ENCODE measurements at regions not wholly inside any gene's neighbourhood (a gene's known extent, or its start where the extent isn't known, plus 50 kb on each side); places are given as distances from the start of the nearest gene placed in this dataset.

- 74 to 79% methylated on average over 10 of the region's 10 CpGs for WGBS, 2 donors
- Histone ChIP-seq H3K27me3 (no peaks in the 10 kb centered on the region), H3K4me3 (no peak overlapping the region), H3K4me1 (no peaks in the 10 kb centered on the region), H3K9me3 (no peaks in the 10 kb centered on the region), H3K36me3 (replicated peaks in 1 of 2; ENCODE audit: insufficient read depth in 1 of 2, low read depth in 2 of 2) (no peaks in the 10 kb centered on the region), H3K27ac (no peak overlapping the region)
- DNase-seq (no peak), ATAC-seq (no peak)
- TF ChIP-seq CTCF (IDR thresholded peaks at IDR 0.05) (no peak), POLR2A (IDR thresholded peaks at IDR 0.05) (no peak)
- intact Hi-C loops (cut with DNase I) = no loop called here
Measured at GRCh38 chr10:126777714-126778113, 107.2 kb upstream of the C10orf90 start.

- 26 to 53% methylated on average over 3 of the region's 3 CpGs for WGBS, 2 donors
- no peak for TF ChIP-seq CTCF (IDR thresholded peaks at IDR 0.05)
- TF ChIP-seq POLR2A (IDR thresholded peaks at IDR 0.05) = no peak
- Histone ChIP-seq H3K4me1 (no peaks in the 10 kb centered on the region), H3K27me3 (no peaks in the 10 kb centered on the region), H3K36me3 (replicated peaks in 1 of 2; ENCODE audit: insufficient read depth in 1 of 2, low read depth in 2 of 2) (no peaks in the 10 kb centered on the region), H3K4me3 (no peak overlapping the region), H3K27ac (no peak overlapping the region), H3K9me3 (no peaks in the 10 kb centered on the region)
- DNase-seq (no peak), ATAC-seq (no peak)
- intact Hi-C loops (cut with DNase I) = no loop called here
Measured at GRCh38 chr10:126781450-126782216, 111.1 kb upstream of the C10orf90 start.

- H3K4me1 ChIP-seq = no peaks in the 10 kb centered on the region
- intact Hi-C loops (cut with DNase I) = no loop called here
- 70 to 72% methylated on average over 9 of the region's 9 CpGs for WGBS, 2 donors
- no peak for TF ChIP-seq CTCF (IDR thresholded peaks at IDR 0.05)
- TF ChIP-seq POLR2A (IDR thresholded peaks at IDR 0.05) = no peak
- no peaks in the 10 kb centered on the region for H3K36me3 ChIP-seq (replicated peaks in 1 of 2; ENCODE audit: insufficient read depth in 1 of 2, low read depth in 2 of 2)
- DNase-seq (no peak), ATAC-seq (no peak)
- no peaks in the 10 kb centered on the region for H3K9me3 ChIP-seq
- no peak overlapping the region for H3K27ac ChIP-seq
- no peaks in the 10 kb centered on the region for H3K27me3 ChIP-seq
- no peak overlapping the region for H3K4me3 ChIP-seq
Measured at GRCh38 chr10:126783806-126784557, 113.5 kb upstream of the C10orf90 start.

GRCh38 chr10:126787201-126787600 is 116.7 kb upstream of the C10orf90 start:
- no peaks in the 10 kb centered on the region for H3K27me3 ChIP-seq
- H3K27ac ChIP-seq = no peak overlapping the region
- no peaks in the 10 kb centered on the region for H3K36me3 ChIP-seq (replicated peaks in 1 of 2; ENCODE audit: insufficient read depth in 1 of 2, low read depth in 2 of 2)
- no peak overlapping the region for H3K4me3 ChIP-seq
- DNase-seq (no peak), ATAC-seq (no peak)
- H3K4me1 ChIP-seq = no peaks in the 10 kb centered on the region
- 66% methylated on average over 3 of the region's 3 CpGs; no CpG with 5 or more reads in 1 of the 2 donors for WGBS, 2 donors
- intact Hi-C loops (cut with DNase I) = no loop called here
- H3K9me3 ChIP-seq = no peaks in the 10 kb centered on the region
- TF ChIP-seq POLR2A (IDR thresholded peaks at IDR 0.05) (no peak), CTCF (IDR thresholded peaks at IDR 0.05) (no peak)

Measured in body of pancreas (tissue), 4 donors.